GM12872 (cell line): ENCODE measurements at regions not wholly inside any gene's neighbourhood (a gene's known extent, or its start where the extent isn't known, plus 50 kb on each side); places are given as distances from the start of the nearest gene placed in this dataset.

ENCODE experiments used
- TF ChIP-seq, protein P1 (sequence below): IDR thresholded peaks from 3 replicates; pipeline ENCODE4 v1.5.1; 2011; ENCODE audit warnings: low read depth, mild to moderate bottlenecking, low read length, moderate library complexity; ENCODE audit not compliant: insufficient read depth

DNA sequence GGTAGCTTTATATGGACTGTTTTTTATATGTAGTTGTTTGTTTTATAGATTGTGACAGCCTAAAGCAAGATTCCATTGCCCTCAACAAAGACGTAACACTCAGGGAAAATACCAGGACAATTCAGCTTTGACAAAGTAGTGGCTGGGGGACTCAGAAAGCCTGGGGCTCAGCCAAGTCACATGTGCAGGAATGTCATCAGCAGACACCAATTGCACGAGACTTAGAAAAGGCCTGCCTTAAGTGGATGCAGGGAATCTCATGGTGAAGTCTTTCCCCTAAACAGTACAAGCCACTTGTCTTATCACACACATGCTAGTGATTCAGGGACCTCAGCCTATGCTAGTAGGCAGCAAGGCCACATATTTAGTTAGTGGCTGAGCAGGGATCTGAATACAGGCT, 381.8 kb upstream of the THBS1 start:
- TF ChIP-seq, protein P1, sequence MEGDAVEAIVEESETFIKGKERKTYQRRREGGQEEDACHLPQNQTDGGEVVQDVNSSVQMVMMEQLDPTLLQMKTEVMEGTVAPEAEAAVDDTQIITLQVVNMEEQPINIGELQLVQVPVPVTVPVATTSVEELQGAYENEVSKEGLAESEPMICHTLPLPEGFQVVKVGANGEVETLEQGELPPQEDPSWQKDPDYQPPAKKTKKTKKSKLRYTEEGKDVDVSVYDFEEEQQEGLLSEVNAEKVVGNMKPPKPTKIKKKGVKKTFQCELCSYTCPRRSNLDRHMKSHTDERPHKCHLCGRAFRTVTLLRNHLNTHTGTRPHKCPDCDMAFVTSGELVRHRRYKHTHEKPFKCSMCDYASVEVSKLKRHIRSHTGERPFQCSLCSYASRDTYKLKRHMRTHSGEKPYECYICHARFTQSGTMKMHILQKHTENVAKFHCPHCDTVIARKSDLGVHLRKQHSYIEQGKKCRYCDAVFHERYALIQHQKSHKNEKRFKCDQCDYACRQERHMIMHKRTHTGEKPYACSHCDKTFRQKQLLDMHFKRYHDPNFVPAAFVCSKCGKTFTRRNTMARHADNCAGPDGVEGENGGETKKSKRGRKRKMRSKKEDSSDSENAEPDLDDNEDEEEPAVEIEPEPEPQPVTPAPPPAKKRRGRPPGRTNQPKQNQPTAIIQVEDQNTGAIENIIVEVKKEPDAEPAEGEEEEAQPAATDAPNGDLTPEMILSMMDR = no peak

DNA sequence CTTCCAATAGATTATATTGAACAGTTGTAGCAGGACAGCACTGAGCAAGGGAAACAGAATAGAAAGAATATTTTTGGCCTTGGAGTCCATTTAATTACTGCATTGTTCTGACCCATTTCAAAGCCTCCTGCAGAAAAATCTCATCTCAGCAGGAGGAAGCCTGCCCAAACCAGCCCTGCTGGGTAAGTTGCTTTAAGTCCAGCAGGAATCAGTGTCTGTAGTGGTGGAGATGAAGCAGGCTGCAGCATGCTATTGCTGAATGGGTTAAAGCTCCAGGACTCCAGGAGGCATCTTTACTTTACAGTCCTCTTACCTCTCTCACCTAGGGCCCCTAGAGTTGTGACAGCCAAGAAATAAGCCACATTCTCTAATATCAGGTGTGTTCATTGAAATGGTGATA, 380.3 kb upstream of the THBS1 start:
- TF ChIP-seq, protein P1 = no peak

DNA sequence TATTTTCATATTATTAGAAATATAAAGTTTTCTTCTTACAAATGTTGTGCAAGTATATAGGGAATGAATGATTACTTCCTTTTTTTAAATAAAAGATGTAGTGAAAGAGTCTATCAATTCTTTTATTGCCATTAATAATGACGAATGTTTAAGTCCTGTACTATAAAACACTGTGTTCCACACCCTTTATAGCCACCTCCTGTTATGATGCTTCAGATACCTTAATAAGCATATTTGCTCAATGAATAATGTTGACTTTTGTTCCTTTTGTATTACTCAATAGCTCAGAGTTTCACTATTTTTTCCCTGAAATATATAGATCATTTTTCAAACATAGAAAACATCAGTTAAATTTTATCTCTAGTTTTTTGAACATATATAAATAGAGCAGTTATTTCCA, 378.2 kb upstream of the THBS1 start:
- TF ChIP-seq, protein P1 = no peak

DNA sequence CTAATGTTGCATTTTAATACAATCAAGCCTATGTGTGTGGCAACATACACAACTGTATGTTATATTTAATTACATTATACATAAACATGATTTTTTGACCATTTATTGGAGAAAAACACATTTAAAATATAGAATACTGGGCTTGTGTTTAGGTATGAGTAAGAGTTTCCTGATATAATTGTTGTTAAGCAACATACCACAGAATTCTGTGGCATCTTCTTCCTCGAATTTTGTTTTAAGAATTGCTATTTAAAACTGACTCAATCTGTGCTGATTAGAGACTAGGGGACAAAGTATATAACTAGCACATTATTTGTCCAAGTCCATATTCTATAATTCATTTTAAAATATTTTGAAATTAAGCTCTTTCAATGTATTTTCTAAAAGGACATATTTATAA, 376.8 kb upstream of the THBS1 start:
- TF ChIP-seq, protein P1 = no peak

DNA sequence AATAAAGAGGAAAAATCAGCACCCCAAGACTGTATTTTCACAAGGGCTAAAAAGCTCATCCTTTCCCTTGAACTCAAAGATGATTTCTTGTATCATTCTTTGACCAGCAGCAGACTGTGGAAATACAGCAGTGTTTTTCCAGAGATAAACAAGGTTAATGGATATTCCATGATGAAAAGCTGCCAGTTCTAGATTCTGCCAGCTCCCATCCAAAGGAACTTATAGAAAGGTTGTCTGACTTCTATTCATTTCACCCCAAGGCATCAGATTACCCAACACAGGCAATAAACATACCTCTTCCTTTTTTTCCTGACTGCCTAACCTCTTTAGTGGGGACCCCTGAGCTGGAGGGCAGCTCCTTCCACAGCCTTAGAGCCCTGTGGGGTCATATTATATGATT, 375.8 kb upstream of the THBS1 start:
- TF ChIP-seq, protein P1 = no peak

DNA sequence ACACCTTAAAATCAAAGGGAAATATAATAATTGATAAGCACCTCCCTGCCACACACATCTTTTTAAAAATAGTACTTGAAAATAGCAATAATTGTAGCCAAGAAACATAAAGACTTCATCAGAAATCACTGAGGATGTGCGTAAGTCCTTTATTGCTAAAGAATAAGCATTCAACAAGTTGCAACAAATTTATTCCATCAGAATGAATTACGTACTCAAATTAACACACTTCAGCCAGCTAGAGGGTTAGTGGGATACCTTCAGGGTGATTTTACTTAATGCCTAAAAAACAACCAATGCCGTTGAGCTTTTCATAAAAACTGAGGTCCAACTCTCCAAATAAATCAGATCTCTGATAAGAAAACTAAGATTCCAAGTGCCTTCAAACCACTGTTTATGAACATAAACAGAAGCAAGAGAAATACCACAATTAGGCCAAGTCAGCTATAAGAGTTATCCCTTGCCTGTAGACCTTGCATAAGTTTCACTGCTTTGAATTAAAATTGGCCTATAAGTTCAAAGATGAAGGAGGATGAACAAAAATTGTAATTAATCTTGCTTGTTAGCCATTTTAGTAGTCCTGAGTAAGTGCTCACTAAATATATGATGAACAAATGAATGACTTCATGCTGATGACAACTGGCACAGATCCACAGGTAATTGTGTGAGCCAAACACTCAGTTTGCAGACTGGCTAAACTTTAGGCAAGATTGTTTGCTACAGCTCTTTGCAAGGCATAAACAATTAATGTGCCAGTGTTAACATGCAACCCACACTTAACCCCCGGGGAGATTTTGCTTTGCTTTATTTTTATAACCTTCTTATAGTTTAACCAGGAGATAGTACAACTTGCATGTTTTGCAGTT, 375.1 kb upstream of the THBS1 start:
- TF ChIP-seq, protein P1 = no peak

DNA sequence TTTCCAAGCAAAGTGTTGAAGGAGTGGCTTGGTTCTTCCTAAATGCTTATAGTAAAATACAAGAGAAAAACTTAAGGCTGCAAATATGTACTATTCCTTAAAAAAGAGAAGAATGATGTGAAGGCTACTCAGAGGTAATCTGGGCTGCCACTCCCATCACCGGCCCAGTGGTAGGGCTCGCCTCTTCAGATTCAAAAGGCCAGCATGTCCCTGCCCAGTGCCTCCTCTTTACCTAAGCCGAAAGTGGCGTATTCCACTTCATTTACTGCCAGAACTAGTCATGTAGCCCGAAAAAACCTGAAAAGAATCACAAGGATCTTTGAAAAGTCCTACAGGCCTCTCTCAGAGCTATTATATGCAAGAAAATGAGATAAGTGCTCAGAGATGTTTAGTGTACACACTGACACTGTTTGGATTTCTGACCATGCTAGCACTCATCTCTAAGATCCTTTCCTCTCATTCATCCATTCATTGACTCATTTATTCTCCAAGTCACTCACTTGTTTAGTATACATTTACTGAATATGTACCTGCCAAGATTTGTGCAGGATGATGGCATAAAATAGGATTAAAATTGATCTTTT, 373.3 kb upstream of the THBS1 start:
- TF ChIP-seq, protein P1 = no peak
